ENCODE measurements at regions not wholly inside any gene's neighbourhood (a gene's known extent, or its start where the extent isn't known, plus 50 kb on each side); places are given as distances from the start of the nearest gene placed in this dataset.
"Not testable (repeated sequence)": the region's sequence is repeated elsewhere in the genome, so short reads cannot be mapped to it uniquely, and the experiment has no call there.

DNA sequence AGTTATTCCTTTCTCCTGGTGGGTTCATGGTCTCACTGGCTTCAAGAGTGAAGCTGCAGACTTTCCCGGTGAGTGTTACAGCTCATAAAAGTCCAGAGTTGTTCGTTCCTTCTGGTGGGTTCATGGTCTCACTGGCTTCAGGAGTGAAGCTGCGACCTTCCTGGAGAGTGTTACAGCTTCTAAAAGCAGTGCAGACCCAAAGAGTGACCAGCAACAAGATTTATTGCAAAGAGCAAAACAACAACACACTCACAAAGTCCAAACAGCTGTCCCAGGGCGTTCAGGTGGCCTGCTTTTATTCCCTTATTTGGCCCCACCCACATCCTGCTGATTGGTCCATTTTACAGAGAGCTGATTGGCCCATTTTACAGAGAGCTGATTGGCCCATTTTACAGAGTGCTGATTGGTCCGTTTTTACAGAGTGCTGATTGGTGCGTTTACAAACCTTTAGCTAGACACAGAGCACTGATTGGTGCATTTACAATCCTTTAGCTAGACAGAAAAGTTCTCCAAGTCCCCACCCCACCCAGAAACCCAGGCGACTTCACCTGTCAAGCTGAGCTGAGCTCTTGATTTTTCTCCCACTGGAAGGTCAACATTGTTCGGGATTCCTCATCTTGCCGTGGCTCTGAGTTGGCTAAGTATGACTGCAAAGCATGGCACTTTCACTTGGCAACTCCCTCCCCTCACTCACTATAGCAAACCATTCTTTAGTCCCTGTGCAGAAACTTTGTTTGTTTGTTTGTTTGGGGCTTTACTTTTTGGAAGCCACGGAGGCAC, 87.3 kb upstream of the EEPD1 start:
- not testable (repeated sequence) for DNase-seq (ENCODE audit: low read depth in 2 of 2)

DNA sequence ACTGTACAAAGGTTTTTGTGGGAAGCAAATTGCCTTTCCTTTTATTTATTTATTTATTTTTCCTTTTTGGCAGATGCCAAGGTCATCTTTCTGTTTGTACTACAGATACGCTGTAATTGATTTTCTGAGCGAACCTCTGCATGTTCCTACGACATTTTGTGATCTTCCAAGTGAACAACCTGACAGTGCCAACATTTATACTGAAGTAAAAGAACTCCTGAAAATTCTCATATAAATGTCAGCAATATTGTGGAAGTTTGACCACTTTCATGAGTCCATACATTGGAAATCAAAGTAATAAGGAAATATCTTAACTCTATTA, 86.8 kb upstream of the EEPD1 start:
- DNase-seq (ENCODE audit: low read depth in 2 of 2), result no peak

DNA sequence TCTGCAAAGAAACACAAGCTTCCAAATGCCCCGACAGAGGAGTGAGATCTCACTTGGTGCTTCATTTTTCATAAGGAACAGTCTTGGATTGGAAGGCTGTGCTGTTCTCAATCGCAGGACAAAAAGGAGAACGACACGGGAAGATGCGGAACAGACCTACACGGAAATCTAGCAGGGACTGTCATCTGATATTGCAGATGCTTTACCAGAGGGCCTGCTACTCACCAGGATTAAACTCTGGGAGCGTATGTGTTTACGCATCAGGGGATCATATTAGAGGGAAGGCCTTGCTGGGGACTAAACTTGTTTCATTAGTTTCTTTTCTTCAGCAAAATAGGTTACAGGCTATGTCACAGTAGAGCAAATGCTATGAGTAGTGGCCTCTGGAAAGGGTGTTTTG, 82.8 kb upstream of the EEPD1 start:
- no peak for DNase-seq (ENCODE audit: low read depth in 2 of 2)

DNA sequence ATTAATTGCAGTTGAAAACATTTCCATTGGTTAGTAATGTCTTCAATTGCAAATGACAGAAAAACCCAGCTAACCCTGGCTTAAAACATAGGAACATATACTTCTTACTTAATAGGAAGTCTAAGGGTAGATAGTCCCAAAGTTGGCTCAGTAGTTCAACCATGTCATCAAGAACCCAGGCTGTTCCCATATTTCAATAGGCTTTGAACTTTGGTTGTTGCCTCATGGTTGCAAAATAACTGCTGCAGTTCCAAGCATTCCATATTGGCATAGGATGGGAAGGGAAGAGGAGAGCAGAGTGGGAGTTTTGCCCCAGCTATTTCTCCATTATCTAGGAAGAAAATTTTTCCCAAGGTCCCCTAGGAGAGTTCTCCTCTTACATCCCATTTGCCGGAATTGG, 81.4 kb upstream of the EEPD1 start:
- DNase-seq (ENCODE audit: low read depth in 2 of 2), result no peak

DNA sequence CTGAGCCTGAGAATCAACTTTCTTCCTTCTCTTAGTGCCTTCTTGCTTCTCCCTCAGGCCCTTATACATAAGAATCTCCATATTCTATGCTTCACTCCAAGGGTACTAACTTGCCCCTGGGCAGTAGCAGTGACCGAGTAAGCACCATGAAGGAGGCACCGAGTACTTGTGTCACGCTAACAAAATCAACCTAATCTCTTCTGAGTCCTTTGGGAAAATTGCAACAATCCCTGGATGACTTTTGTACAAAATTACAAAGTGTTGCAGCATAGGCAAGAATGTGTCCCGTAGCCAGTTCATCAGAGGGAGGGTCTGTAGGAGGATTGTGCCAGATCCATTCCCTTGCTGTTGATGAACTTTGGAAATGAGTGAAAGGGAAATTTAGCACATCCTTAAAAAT, 80.4 kb upstream of the EEPD1 start:
- no peak for DNase-seq (ENCODE audit: low read depth in 2 of 2)

DNA sequence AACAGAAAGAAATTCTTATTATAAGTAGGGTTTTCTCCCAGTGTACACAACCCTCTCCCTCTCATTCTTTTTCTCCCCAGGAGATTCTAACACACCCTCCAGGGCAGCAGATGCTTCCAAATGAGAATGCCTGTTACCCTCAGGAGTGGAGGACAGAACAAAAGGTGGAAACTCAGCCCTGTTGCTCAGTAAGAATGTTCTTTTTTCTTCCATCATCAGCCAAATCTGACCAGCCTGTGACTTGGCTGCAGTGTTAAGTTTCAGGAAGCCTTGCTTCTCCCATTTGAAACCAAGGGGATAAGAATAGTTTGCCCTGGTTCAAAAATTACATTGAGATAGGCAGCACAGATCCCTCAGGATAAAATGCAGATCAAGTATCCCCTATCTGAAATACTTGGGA, 77.5 kb upstream of the EEPD1 start:
- DNase-seq (ENCODE audit: low read depth in 2 of 2), result no peak

DNA sequence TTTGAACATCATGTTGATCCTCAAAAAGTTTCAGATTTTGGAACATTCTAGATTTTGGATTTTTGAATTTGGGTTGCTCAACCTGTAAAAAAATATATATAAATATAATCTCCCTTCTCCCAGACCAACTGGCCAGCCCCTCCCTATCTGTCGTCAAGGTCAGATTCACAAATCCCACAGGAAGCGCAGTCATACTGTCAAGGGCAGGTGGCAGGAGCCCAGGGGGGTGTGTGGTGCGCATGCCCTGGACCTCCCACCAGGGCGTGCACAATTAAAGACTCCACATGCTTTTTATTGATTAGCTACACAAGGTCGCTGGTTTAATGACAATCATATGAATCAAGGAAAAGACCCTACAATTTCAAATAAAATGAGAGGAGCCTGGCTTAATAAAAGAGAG, 77.0 kb upstream of the EEPD1 start:
- DNase-seq (ENCODE audit: low read depth in 2 of 2), result no peak

DNA sequence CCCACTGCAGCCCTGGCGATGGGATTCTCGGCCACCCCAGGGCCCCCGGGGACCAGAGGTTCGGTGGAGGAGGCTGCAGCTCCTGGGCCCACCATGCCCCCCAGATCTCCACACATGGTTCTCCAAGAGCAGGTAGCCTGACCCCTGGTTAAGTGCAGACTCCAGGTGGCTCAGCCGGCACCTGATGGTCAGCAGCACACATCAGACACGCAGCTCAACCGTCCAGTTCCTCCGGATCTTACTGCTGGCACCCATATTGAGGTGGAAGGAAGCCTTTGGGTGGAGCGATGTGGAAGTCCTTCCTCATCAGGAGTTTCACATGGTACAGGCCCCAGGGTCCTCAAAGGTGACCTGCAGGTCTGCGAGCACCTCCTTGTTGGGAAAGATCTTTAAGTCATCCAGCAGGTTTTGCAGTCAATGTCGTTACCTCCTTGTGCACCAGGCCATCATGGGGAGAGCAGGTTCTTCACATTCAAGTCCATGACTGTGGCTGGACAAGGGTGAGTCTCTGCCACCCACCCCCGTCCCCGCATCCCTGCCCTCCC, 74.2 kb upstream of the EEPD1 start:
- DNase-seq (ENCODE audit: low read depth in 2 of 2), result no peak

DNA sequence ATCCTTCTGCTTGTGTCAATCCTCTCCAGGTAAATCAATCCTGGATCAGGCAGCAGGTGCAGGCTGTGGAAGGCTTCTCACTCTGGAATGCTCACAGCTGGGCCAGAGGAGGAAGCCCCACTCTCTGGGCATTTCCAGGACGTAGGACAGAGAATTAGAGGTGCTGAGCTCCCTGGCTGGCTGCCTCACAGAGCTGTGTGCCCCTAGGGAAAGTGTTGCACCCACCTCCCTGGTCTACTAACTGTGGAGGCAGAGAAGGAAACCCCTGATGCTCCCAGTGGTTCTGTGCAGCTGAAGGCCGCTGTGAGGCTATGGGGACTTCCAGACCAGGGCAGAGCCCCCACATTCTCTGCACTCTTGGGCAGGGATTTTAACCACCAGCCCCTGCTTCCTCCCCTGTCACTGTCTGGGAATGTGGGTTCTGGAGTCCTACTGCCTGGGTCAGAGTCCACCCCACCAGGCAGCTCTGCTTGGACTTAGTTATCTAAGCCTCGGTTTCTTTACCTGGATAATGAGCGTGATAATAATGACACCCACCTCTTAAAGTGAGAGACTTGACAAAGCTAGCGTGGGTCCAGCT, 73.5 kb upstream of the EEPD1 start:
- no peak for DNase-seq (ENCODE audit: low read depth in 2 of 2)

DNA sequence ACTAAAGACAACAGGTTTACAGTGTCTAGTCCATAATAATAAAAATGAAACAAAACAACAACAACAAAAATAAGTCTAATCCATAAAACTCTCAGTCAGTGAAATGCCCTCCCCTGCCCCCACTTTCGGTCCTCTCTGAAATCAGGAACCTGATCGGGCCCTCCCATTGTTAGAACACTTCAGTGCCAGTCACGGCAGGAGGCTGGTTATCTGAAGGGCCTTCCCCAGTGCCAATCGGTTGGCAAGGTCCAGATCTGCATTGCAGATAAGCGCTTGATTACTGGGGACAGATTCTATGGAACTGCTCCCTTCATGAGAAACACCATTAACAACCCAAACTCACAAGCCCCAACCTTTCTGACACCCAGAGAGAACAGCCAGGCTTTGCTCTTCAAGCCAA, 72.2 kb upstream of the EEPD1 start:
- no peak for DNase-seq (ENCODE audit: low read depth in 2 of 2)

DNA sequence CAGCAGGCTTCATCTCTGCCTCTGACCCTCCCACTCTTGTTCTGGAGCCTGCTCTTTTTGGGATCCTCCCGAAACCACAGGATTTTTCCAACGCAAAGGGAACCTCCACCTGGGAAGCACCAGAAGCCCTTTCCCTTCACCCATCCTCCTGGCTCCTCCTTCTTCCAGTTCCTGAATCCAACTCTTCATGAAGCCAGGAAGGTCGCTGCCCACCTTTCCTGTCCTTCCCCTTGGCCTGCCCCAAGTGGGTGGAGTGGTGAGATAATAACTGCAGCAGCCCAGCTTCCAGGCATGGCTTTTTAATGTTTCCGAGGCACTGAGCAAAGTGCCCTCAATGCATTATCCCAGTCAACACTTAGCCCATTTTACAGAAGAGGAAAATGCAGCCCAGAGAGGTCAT, 70.8 kb upstream of the EEPD1 start:
- DNase-seq (ENCODE audit: low read depth in 2 of 2), result no peak

DNA sequence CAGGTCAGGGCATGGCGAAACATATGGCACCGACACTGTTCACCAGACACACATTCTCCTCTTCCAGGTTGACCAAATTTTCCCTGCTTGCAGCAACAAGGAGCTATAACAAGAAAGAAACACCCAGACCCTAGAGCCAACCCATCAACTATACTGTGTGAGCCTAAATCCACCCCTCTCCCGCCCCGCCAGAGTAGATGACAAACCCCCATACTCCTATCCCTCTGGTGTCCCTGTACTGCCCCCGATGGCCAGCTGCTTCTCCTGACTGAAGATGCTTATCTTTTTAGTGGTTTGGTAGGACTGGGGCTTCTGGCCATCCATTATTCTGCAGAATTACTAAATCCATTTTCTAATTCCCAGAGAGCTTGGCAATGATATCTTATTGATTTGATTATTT, 70.1 kb upstream of the EEPD1 start:
- DNase-seq (ENCODE audit: low read depth in 2 of 2), result no peak

DNA sequence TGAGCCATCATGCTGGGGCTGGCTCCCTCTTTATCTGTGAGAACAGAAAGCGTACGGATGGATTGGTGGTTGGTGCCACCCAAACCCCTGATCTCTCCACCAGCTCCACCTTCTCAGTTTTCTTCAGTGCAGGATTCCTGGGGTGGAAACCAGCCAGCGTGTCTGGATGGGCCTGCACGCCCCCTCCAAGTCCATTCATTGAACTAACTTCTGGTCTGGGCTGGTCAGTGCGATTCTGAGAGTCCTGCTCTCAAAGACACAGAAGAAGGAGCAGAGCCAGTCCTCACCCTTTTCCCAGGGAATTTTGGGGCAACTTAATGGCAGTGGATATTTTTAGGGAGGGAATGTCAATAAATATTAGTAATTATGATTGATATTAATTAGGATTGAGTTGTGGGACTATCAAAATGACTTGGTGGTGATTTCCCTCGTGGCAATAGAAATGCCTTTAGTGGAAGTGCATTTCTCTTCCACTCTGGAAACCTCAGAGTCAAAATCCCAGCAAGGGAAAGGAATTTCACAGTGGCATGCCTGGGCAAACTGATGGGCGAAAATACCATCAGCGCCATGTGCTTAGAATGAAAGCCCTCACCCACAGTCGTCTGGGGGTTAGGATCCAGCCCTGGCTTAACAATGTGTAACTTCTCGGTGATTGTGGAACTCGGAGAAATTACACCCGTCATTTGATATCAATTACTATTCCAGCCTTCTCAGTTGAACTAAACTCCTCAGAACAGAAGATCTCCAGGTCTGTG, 69.3 kb upstream of the EEPD1 start:
- no peak for DNase-seq (ENCODE audit: low read depth in 2 of 2)

DNA sequence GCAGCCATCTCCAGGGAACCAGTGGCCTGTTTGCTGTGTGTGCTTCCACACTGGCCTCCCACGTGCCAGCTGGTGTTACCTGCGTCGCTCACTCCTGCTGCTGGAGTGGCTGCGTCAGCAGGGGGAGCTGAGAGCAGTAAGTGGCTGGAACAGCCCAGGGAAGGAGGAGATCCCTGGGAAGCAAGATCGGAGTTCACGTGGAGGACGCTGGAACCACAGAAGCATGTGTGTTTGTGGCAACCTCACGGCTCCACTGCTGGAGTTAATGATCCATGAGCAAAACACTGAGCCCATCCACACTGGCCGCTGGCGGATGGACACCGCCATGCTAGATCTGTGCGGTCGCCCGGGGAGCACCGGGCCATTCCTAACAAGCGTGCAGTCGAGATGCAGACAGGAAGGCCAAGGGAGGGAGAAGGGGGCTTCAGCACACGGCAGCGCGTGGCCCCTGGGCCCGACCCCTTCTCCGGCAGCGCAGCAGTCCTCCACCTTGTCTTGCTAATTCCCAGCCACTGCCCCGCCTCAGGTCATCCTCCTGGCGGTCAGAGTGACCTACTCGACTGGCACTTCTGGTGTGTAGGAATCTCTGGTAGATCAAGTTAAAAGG, 68.5 kb upstream of the EEPD1 start:
- DNase-seq (ENCODE audit: low read depth in 2 of 2), result no peak

DNA sequence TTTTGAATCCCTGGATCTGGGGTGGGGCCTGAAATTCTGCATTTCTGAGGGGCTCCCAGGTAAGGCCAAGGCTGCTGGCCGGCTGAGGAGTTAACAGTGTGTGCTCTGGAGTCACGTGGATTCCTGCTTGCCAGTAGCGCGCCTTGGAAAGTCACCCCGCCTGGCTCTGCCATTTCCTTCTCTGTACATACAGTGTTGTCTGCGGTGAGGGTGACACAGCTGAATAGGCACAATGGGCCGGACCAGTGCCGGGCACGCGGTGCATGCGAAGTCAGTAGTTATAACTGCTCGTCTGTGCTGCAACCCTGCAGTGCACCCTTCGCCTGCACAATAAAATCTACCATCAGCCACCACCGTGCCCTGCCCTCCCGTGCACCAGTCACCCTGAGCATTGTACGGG, 68.0 kb upstream of the EEPD1 start:
- DNase-seq (ENCODE audit: low read depth in 2 of 2), result no peak

DNA sequence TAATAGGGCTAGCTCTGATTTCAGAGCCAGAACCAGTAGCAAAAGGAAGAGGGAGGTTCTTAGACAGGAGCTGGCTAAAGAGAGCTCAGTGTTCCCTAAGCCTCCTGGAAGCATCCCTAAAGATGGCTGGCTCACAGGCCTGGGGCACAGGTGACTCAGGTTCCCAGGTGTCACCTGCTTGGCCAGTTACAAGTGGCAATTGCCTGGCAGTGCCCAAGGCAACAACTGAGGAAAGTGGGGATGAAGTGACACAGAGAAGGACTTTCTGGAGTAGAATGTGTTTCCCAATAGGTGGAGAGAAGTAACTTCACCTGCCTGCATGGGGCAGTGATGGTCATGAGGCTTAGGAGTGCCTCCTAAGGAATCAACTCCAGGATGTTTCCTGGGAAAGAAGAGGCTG, 66.5 kb upstream of the EEPD1 start:
- no peak for DNase-seq (ENCODE audit: low read depth in 2 of 2)

DNA sequence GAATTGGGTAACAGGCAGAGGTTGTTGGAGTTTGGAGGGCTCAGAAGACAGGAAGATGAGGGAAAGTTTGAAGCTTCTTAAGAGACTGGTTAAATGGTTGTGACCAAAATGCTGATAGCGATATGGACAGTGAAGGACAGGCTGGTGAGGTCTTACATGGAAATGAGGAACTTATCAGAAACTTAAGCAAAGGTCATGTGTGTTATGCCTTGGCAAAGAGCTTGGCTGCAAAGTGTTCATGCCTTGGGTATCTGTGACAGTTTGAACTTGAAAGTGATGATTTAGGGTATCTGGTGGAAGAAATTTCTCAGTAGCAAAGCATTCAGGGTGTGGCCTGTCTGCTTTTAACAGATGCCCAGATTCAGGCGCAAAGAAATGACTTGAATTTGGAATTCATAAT, 64.5 kb upstream of the EEPD1 start:
- DNase-seq (ENCODE audit: low read depth in 2 of 2), result no peak

DNA sequence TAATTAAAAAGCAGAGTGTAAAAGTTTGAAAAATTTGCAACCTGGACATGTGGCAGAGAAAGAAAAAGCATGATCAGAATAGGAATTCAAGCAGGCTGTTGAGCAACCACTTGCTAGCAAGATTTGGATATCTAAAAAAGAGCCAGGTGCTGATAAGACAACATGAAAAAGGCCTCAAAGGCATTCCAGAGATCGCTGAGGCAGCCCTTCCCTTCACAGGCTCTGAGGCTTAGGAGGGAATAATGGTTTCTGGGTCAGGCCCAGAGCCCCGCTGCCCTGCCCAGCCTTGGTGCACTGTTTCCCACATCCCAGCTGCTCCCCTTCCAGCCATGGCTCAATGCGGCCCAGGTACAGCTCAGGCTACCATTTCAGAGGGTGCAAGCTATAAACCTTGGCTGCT, 64.1 kb upstream of the EEPD1 start:
- DNase-seq (ENCODE audit: low read depth in 2 of 2), result no peak

DNA sequence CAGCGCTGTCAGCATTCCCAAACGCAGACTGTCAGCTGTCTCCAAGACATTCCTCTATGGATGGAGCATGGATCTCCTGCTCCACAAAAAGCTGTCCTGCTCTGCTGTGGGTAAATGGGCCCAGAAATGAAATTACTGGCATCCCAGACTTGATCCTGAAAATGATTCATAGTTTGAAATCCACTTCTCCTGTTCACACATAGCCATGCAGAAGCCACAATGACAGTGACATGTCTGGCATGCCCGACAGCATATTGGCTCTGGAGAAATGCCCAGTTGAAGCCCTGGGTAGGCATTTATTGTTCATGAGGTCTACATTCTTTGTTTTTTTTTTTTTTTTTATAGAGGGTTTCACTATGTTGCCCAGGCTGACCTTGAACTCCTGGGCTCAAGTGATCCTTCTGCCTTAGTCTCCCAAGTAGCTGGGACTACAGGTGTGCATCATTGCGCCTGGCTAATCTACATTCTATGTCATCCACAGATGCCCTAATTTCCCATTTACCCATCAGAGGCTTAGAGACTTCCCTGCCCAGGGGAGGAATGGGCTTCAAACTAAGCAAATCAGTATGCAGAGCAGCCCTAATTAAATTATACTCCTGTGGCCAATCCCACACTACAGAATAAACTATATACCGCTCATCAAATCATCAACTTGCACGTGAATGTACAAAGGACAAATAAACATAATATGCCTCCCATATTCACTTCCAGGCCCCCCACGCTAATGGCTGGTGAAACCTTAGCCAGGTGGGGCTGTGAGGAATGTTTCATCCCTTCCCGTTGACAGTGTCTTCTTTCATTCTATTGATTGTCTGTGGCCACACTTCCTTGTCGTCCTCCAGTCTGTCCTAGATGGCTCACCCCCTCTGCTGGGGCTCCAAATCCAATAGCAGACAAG, 61.8 kb upstream of the EEPD1 start:
- DNase-seq (ENCODE audit: low read depth in 2 of 2), result no peak

DNA sequence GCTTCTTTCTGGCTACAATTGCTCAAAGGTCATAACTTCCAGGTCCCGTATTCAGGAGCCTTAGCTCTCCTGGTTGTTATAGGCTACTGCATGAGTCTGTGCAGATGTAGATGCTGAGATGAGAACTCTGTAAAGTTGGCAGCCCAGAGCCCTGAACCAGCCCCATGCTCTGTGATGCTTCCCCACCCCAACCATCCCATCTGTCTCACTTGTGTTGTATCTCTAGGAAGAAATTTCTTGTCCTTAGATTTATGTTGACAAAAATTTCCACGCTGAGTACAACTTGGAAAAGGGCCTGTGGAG, 61.2 kb upstream of the EEPD1 start:
- no peak for DNase-seq (ENCODE audit: low read depth in 2 of 2)

DNA sequence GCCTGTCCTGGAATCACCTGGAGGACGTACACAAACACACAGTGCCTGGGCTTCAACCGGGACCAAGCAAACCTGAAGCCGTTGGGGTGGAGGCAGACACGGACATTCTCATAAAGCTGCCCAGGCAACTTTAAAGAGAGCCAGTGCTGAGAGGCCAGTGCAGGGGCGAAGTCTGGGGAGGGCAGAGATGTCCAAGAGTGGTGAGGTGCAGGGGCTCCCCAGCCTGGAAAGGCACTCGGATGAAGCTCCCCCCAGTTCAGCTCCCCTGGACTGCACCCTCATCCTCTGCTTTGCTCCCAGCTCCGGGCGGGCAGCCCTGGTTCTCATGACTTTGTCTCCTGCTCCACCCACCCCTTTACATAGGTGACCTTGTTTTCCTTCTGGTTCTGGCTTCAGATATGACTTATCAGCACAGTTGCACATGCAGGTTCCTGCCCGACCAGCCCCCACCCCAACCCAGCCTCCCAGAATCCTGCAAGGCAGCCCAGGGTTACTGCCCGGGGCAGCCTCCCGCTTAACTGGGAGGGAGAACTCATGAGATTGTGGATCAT, 60.8 kb upstream of the EEPD1 start:
- DNase-seq (ENCODE audit: low read depth in 2 of 2), result no peak
